NCI-H345 treated with DMSO at 0.1 percent for 48 hours (cell line): ENCODE measurements at regions not wholly inside any gene's neighbourhood (a gene's known extent, or its start where the extent isn't known, plus 50 kb on each side); places are given as distances from the start of the nearest gene placed in this dataset.
A peak's percentile ranks its signal among the peaks of the same experiment; 100 is the strongest.

Source experiments
- DNase-seq: peaks from one replicate; lab custom pipeline; 2025; ENCODE audit not compliant: unreplicated experiment; lab: John Stamatoyannopoulos, UW

GRCh38 chr14:46300765-46301164, 350.8 kb downstream of the RPL10L start:
- DNase-seq, result no peak

- no peak for DNase-seq
Observed at GRCh38 chr14:46290706-46291105, 360.9 kb downstream of the RPL10L start.

- no peak for DNase-seq
Observed at GRCh38 chr14:46279776-46280175, 371.8 kb downstream of the RPL10L start.

GRCh38 chr14:46279327-46279726, 372.3 kb downstream of the RPL10L start:
- no peak for DNase-seq

- DNase-seq, result no peak
Observed at GRCh38 chr14:46259536-46259935, 392.0 kb downstream of the RPL10L start.

- no peak for DNase-seq
Observed at GRCh38 chr14:46256381-46256780, 395.2 kb downstream of the RPL10L start.

GRCh38 chr14:46250113-46250703, 401.4 kb downstream of the RPL10L start:
- DNase-seq, result peak; percentile 18

GRCh38 chr14:46248001-46248630, 403.5 kb downstream of the RPL10L start:
- DNase-seq, result no peak

- DNase-seq, result no peak
Observed at GRCh38 chr14:46245276-46245675, 406.3 kb downstream of the RPL10L start.

GRCh38 chr14:46233786-46234185, 417.8 kb downstream of the RPL10L start:
- DNase-seq, result no peak

- DNase-seq, result no peak
Observed at GRCh38 chr14:46230540-46230939, 421.0 kb downstream of the RPL10L start.

GRCh38 chr14:46215801-46216200, 435.8 kb downstream of the RPL10L start:
- no peak for DNase-seq

GRCh38 chr14:46198676-46199075, 452.9 kb downstream of the RPL10L start:
- no peak for DNase-seq

GRCh38 chr14:46197856-46198255, 453.7 kb downstream of the RPL10L start:
- no peak for DNase-seq
